ENCODE measurements at regions not wholly inside any gene's neighbourhood (a gene's known extent, or its start where the extent isn't known, plus 50 kb on each side); places are given as distances from the start of the nearest gene placed in this dataset.
A peak's percentile ranks its signal among the peaks of the same experiment; 100 is the strongest.

DNA sequence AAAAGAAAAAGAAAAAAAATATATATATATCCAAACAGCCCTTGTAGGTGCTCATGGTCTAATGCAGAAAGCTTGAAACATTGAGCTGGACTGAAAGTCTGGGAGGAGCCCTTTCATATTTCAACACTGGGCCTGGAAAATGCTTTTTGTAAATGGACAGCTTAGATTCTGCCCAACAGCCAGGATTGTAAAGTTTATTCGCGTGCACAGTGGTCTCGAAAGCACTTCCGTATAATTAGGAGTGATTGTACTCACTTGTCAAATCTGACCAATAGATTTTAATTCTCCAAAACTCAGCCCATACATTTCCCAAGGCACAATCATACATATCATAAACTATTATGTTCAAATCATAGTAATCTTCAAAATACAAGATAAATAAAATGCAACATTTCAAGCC lies 260.1 kb downstream of the COL4A1 start:
- H3K27ac ChIP-seq (ENCODE audit: low read depth in 1 of 2, low read length in 2 of 2): peak overlapping the region in 1 of 2 donors; percentile 42

More for the DNA sequence above, 260.1 kb downstream of the COL4A1 start:
- H3K36me3 ChIP-seq (ENCODE audit: control insufficient read depth in 4 of 4, insufficient read depth in 3 of 4, low read depth in 1 of 4, low read length in 3 of 4): no peaks in the 10 kb centered on the region
- H3K27me3 ChIP-seq (ENCODE audit: control insufficient read depth in 4 of 4, insufficient read depth in 4 of 4, low read length in 3 of 4): no peaks in the 10 kb centered on the region
- DNase-seq (ENCODE audit: low spot score): no peak
- peaks cover 10 to 20% (median 15%) of the 10 kb centered on the region in 4 donors for H3K4me1 ChIP-seq (ENCODE audit: control insufficient read depth in 4 of 4, insufficient read depth in 4 of 4, low read length in 3 of 4)
- WGBS: 80% methylated on average over 4 of the region's 4 CpGs
- no peak overlapping the region for H3K4me3 ChIP-seq (ENCODE audit: low read depth in 1 of 3, low read length in 3 of 3)
- H3K9me3 ChIP-seq (ENCODE audit: control insufficient read depth in 4 of 4, low read length in 3 of 4): no peaks in the 10 kb centered on the region
- H3K9ac ChIP-seq (ENCODE audit: low read depth in 1 of 2, low read length in 2 of 2): peak overlapping the region in 1 of 2 donors; percentile 19
- TF ChIP-seq GABPA (IDR thresholded peaks at IDR 0.05 in 1 of 2, conservative IDR thresholded peaks at IDR 0.05 in 1 of 2) (no peak), RAD21 (IDR thresholded peaks at IDR 0.05) (no peak), FOXA2 (IDR thresholded peaks at IDR 0.05) (no peak), FOXA1 (IDR thresholded peaks at IDR 0.05) (no peak), MAX (IDR thresholded peaks at IDR 0.05) (no peak), ATF3 (IDR thresholded peaks at IDR 0.05) (no peak), NR2F2 (IDR thresholded peaks at IDR 0.05) (no peak), JUND (IDR thresholded peaks at IDR 0.05) (no peak), EGR1 (IDR thresholded peaks at IDR 0.05; ENCODE audit: low read depth in 2 of 2) (no peak), YY1 (IDR thresholded peaks at IDR 0.05) (no peak), HNF4A (conservative IDR thresholded peaks at IDR 0.05) (no peak), TAF1 (conservative IDR thresholded peaks at IDR 0.05) (no peak), SP1 (IDR thresholded peaks at IDR 0.05) (no peak), RXRA (IDR thresholded peaks at IDR 0.05) (no peak)
- TF ChIP-seq, protein P1, sequence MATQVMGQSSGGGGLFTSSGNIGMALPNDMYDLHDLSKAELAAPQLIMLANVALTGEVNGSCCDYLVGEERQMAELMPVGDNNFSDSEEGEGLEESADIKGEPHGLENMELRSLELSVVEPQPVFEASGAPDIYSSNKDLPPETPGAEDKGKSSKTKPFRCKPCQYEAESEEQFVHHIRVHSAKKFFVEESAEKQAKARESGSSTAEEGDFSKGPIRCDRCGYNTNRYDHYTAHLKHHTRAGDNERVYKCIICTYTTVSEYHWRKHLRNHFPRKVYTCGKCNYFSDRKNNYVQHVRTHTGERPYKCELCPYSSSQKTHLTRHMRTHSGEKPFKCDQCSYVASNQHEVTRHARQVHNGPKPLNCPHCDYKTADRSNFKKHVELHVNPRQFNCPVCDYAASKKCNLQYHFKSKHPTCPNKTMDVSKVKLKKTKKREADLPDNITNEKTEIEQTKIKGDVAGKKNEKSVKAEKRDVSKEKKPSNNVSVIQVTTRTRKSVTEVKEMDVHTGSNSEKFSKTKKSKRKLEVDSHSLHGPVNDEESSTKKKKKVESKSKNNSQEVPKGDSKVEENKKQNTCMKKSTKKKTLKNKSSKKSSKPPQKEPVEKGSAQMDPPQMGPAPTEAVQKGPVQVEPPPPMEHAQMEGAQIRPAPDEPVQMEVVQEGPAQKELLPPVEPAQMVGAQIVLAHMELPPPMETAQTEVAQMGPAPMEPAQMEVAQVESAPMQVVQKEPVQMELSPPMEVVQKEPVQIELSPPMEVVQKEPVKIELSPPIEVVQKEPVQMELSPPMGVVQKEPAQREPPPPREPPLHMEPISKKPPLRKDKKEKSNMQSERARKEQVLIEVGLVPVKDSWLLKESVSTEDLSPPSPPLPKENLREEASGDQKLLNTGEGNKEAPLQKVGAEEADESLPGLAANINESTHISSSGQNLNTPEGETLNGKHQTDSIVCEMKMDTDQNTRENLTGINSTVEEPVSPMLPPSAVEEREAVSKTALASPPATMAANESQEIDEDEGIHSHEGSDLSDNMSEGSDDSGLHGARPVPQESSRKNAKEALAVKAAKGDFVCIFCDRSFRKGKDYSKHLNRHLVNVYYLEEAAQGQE (IDR thresholded peaks at IDR 0.05): no peak
- TF ChIP-seq, protein P2, sequence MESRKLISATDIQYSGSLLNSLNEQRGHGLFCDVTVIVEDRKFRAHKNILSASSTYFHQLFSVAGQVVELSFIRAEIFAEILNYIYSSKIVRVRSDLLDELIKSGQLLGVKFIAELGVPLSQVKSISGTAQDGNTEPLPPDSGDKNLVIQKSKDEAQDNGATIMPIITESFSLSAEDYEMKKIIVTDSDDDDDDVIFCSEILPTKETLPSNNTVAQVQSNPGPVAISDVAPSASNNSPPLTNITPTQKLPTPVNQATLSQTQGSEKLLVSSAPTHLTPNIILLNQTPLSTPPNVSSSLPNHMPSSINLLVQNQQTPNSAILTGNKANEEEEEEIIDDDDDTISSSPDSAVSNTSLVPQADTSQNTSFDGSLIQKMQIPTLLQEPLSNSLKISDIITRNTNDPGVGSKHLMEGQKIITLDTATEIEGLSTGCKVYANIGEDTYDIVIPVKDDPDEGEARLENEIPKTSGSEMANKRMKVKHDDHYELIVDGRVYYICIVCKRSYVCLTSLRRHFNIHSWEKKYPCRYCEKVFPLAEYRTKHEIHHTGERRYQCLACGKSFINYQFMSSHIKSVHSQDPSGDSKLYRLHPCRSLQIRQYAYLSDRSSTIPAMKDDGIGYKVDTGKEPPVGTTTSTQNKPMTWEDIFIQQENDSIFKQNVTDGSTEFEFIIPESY (IDR thresholded peaks at IDR 0.05): no peak
- TF ChIP-seq, protein P3, sequence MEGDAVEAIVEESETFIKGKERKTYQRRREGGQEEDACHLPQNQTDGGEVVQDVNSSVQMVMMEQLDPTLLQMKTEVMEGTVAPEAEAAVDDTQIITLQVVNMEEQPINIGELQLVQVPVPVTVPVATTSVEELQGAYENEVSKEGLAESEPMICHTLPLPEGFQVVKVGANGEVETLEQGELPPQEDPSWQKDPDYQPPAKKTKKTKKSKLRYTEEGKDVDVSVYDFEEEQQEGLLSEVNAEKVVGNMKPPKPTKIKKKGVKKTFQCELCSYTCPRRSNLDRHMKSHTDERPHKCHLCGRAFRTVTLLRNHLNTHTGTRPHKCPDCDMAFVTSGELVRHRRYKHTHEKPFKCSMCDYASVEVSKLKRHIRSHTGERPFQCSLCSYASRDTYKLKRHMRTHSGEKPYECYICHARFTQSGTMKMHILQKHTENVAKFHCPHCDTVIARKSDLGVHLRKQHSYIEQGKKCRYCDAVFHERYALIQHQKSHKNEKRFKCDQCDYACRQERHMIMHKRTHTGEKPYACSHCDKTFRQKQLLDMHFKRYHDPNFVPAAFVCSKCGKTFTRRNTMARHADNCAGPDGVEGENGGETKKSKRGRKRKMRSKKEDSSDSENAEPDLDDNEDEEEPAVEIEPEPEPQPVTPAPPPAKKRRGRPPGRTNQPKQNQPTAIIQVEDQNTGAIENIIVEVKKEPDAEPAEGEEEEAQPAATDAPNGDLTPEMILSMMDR (IDR thresholded peaks at IDR 0.05; ENCODE audit: low read depth, low read length, missing input control): no peak
